ENCODE measurements at regions not wholly inside any gene's neighbourhood (a gene's known extent, or its start where the extent isn't known, plus 50 kb on each side); places are given as distances from the start of the nearest gene placed in this dataset.

DNA sequence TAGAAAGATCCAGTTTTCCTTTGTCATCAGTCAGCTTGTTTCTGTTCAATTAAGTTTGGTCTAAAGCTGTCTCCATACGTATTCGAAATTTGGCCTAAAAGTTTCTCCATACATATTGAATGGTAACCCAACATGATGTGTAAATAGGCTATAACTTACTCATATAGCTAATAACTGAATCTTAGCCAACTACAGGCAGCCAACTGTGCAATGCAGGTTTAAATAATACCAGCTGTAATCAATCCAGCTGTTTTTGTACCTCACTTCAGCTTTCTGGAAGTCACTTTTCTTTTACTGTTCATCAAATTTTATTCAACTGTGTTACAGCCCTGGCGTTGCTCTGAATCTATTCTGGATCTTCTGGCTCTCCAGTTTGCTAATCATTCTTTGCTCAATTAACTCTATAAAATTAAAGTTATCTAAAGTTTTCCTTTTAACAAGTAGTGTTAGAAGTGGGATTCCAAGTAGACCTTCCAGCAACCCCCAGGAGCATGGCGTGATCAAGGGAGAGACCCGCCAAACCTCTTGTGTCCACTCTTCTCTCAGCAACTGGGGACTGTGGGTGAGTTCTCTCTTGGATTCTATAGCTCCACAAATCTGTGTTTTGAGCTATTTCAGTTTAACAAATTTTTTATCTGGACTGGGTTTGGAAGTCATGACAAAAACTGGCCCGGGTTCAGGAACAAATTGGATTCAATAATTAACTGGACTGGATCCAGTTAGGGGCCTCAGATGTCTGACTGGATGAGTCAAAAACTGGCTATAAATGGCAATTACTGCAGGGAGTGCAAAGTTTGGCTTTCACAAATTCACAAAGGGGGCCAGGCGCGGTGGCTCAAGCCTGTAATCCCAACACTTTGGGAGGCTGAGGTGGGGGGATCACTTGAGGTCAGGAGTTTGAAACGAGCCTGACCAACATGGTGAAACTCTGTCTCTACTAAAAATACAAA lies 329.7 kb upstream of the ST6GAL2 start:
- TF ChIP-seq, protein P1, sequence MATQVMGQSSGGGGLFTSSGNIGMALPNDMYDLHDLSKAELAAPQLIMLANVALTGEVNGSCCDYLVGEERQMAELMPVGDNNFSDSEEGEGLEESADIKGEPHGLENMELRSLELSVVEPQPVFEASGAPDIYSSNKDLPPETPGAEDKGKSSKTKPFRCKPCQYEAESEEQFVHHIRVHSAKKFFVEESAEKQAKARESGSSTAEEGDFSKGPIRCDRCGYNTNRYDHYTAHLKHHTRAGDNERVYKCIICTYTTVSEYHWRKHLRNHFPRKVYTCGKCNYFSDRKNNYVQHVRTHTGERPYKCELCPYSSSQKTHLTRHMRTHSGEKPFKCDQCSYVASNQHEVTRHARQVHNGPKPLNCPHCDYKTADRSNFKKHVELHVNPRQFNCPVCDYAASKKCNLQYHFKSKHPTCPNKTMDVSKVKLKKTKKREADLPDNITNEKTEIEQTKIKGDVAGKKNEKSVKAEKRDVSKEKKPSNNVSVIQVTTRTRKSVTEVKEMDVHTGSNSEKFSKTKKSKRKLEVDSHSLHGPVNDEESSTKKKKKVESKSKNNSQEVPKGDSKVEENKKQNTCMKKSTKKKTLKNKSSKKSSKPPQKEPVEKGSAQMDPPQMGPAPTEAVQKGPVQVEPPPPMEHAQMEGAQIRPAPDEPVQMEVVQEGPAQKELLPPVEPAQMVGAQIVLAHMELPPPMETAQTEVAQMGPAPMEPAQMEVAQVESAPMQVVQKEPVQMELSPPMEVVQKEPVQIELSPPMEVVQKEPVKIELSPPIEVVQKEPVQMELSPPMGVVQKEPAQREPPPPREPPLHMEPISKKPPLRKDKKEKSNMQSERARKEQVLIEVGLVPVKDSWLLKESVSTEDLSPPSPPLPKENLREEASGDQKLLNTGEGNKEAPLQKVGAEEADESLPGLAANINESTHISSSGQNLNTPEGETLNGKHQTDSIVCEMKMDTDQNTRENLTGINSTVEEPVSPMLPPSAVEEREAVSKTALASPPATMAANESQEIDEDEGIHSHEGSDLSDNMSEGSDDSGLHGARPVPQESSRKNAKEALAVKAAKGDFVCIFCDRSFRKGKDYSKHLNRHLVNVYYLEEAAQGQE (IDR thresholded peaks at IDR 0.05; ENCODE audit: insufficient read depth in 1 of 2, low read depth in 2 of 2, low read length in 2 of 2): no peak
- TF ChIP-seq FOXP2 (optimal IDR thresholded peaks at IDR 0.05; ENCODE audit: borderline replicate concordance, extremely low read depth, extremely low read length, insufficient read depth): no peak
- no peak for TF ChIP-seq TAF1 (IDR thresholded peaks at IDR 0.05; ENCODE audit: borderline replicate concordance, insufficient read depth, low read length)
- no peak for TF ChIP-seq SIN3A (IDR thresholded peaks at IDR 0.05; ENCODE audit: borderline replicate concordance, insufficient read depth, low read length)
- TF ChIP-seq POLR2AphosphoS5 (IDR thresholded peaks at IDR 0.05; ENCODE audit: low read depth, low read length): no peak

DNA sequence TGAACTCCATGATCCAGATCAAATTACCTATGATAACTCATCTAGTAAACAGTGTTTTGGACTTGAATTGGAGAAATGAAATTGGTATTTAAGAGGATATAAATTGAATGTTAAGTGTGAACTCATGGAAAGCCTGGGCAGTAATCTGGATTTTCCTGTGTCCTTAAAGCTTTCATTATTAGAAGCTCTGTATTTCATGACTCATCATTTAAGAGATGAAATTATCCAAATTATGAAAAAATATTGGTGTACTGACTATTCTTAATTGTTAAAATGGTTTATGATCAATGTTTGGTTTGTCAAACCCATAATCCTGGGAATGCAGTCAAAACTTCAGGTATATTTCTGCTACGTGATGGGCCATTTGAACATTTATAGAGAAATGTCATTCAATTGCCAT lies 332.2 kb upstream of the ST6GAL2 start:
- no peak for TF ChIP-seq SIN3A (IDR thresholded peaks at IDR 0.05; ENCODE audit: borderline replicate concordance, insufficient read depth, low read length)
- TF ChIP-seq, protein P1 (IDR thresholded peaks at IDR 0.05; ENCODE audit: insufficient read depth in 1 of 2, low read depth in 2 of 2, low read length in 2 of 2): no peak
- TF ChIP-seq FOXP2 (optimal IDR thresholded peaks at IDR 0.05; ENCODE audit: borderline replicate concordance, extremely low read depth, extremely low read length, insufficient read depth): no peak
- no peak for TF ChIP-seq POLR2AphosphoS5 (IDR thresholded peaks at IDR 0.05; ENCODE audit: low read depth, low read length)
- TF ChIP-seq TAF1 (IDR thresholded peaks at IDR 0.05; ENCODE audit: borderline replicate concordance, insufficient read depth, low read length): no peak

DNA sequence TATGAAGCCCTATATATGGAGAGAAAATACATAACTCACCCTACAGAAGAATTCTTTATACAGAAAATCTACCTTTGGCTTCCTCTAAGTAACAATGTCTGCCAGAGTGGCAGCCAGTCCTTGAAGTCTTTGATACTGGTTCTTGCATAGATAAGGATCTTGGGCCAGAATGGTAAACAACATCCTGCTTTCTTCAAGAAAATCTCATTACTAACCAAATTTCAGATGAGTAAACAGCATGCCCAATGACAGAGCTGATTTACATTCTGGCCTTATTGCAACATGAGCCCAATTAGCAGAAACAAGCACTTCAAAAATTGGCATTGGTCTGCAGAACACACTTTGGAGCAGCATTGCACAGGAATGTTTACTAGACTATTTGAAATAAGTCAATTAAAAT lies 336.5 kb upstream of the ST6GAL2 start:
- TF ChIP-seq, protein P1 (IDR thresholded peaks at IDR 0.05; ENCODE audit: insufficient read depth in 1 of 2, low read depth in 2 of 2, low read length in 2 of 2): no peak
- TF ChIP-seq POLR2AphosphoS5 (IDR thresholded peaks at IDR 0.05; ENCODE audit: low read depth, low read length) (no peak), FOXP2 (optimal IDR thresholded peaks at IDR 0.05; ENCODE audit: borderline replicate concordance, extremely low read depth, extremely low read length, insufficient read depth) (no peak)

DNA sequence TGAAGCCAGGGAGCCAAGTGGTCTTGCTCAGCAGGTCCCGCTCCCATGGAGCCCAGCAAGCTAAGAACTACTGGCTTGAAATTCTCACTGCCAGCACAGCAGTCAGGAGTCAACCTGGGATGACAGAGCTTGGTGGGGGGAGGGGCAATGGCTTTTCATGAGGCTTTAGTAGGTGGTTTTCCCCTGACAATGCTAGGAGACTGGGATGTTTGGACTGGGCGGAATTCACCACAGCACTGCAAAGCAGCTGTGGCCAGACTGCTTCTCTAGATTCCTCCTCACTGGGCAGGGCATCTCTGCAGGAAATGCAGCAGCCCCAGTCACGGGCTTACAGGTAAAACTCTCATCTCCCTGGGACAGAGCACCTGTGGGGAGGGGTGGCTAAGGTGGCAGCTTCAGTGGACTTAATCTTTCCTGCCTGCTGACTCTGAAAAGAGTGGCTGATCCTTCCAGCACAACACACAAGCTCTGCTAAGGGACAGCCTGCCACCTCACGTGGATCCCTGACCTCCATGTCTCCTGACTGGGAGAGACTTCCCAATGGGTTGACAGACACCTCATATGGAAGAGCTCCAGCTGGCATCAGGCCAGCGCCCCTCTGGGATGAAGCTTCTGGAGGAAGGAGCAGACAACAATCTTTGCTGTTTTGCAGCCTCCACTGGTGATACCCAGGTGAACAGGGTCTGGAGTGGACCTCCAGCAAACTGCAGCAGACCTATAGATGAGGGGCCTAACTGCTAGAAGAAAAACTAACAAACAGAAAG lies 349.7 kb upstream of the ST6GAL2 start:
- no peak for TF ChIP-seq FOXP2 (optimal IDR thresholded peaks at IDR 0.05; ENCODE audit: borderline replicate concordance, extremely low read depth, extremely low read length, insufficient read depth)
- TF ChIP-seq, protein P1 (IDR thresholded peaks at IDR 0.05; ENCODE audit: insufficient read depth in 1 of 2, low read depth in 2 of 2, low read length in 2 of 2): no peak
- no peak for TF ChIP-seq TAF1 (IDR thresholded peaks at IDR 0.05; ENCODE audit: borderline replicate concordance, insufficient read depth, low read length)
- no peak for TF ChIP-seq SIN3A (IDR thresholded peaks at IDR 0.05; ENCODE audit: borderline replicate concordance, insufficient read depth, low read length)
- TF ChIP-seq POLR2AphosphoS5 (IDR thresholded peaks at IDR 0.05; ENCODE audit: low read depth, low read length): no peak
